GM21360 (cell line): ENCODE measurements at regions not wholly inside any gene's neighbourhood (a gene's known extent, or its start where the extent isn't known, plus 50 kb on each side); places are given as distances from the start of the nearest gene placed in this dataset.

Source experiments
- ATAC-seq: cut with Tn5 transposase; IDR thresholded peaks from one replicate; pipeline ENCODE4 v1.9.1; 2021; ENCODE audit warnings: mild to moderate bottlenecking, moderate library complexity; ENCODE audit not compliant: unreplicated experiment

- no peak for ATAC-seq
These were observed 270.1 kb upstream of the SHH start for GRCh38 chr7:156082048-156083040.

GRCh38 chr7:156080596-156080995 lies 268.3 kb upstream of the SHH start:
- no peak for ATAC-seq

- no peak for ATAC-seq
These were observed 267.8 kb upstream of the SHH start for GRCh38 chr7:156080046-156080445.

GRCh38 chr7:156079156-156079555 lies 266.9 kb upstream of the SHH start:
- ATAC-seq, result no peak

GRCh38 chr7:156074982-156075615 lies 262.8 kb upstream of the SHH start:
- ATAC-seq, result no peak

- no peak for ATAC-seq
These were observed 261.8 kb upstream of the SHH start for GRCh38 chr7:156074084-156074483.

GRCh38 chr7:156073366-156074052 lies 261.2 kb upstream of the SHH start:
- ATAC-seq, result no peak

- no peak for ATAC-seq
These were observed 259.3 kb upstream of the SHH start for GRCh38 chr7:156071612-156072011.

GRCh38 chr7:156069891-156070290 lies 257.6 kb upstream of the SHH start:
- no peak for ATAC-seq

GRCh38 chr7:156067156-156067555 lies 254.9 kb upstream of the SHH start:
- ATAC-seq, result no peak

- no peak for ATAC-seq
These were observed 253.1 kb upstream of the SHH start for GRCh38 chr7:156065400-156065799.

- no peak for ATAC-seq
These were observed 252.7 kb upstream of the SHH start for GRCh38 chr7:156064971-156065386.

- no peak for ATAC-seq
These were observed 251.1 kb upstream of the SHH start for GRCh38 chr7:156063241-156063810.

- ATAC-seq, result no peak
These were observed 250.0 kb upstream of the SHH start for GRCh38 chr7:156062286-156062685.

GRCh38 chr7:156061689-156062255 lies 249.5 kb upstream of the SHH start:
- no peak for ATAC-seq

- ATAC-seq, result no peak
These were observed 248.7 kb upstream of the SHH start for GRCh38 chr7:156060925-156061324.

GRCh38 chr7:156059369-156059768 lies 247.1 kb upstream of the SHH start:
- no peak for ATAC-seq

GRCh38 chr7:156058248-156058647 lies 246.0 kb upstream of the SHH start:
- no peak for ATAC-seq

GRCh38 chr7:156056534-156056933 lies 244.3 kb upstream of the SHH start:
- ATAC-seq, result no peak

GRCh38 chr7:156055206-156055822 lies 243.1 kb upstream of the SHH start:
- no peak for ATAC-seq
